Stomach (tissue), 4 donors: ENCODE measurements at regions not wholly inside any gene's neighbourhood (a gene's known extent, or its start where the extent isn't known, plus 50 kb on each side); places are given as distances from the start of the nearest gene placed in this dataset.

Experiments
- CTCF ChIP-seq, 7 experiments: fragments of 450-650 bp in 4 of 7; fragments of 200-600 bp in 3 of 7; sonication (generic) in 3 of 7; IDR thresholded peaks; one replicate each; pipeline ENCODE4 v1.5.1; 2016 to 2019; ENCODE audit warnings: antibody characterized with exemption in 7 of 7, control low read depth in 2 of 7, mild to moderate bottlenecking in 1 of 7
- EP300 ChIP-seq: sonication (generic); formaldehyde crosslinking; IDR thresholded peaks from one replicate; pipeline ENCODE4 v1.6.1; 2017; ENCODE audit warnings: antibody characterized with exemption
- POLR2A ChIP-seq, 4 donors: fragments of 450-650 bp; IDR thresholded peaks; one replicate each; pipeline ENCODE4 v1.6.1; 2016; ENCODE audit warnings: antibody characterized with exemption in 4 of 4, control low read depth in 2 of 4, mild to moderate bottlenecking in 1 of 4, moderate library complexity in 1 of 4
- POLR2AphosphoS5 ChIP-seq, 3 donors: sonication (generic); formaldehyde crosslinking; IDR thresholded peaks; one replicate each; pipeline ENCODE4 v1.6.1; 2016; ENCODE audit warnings: antibody characterized with exemption in 3 of 3

GRCh38 chr2:53033411-53033810 lies 734.2 kb upstream of the CHAC2 start:
- TF ChIP-seq CTCF (IDR thresholded peaks at IDR 0.05) (no peak), POLR2A (IDR thresholded peaks at IDR 0.05) (no peak), POLR2AphosphoS5 (IDR thresholded peaks at IDR 0.05) (no peak), EP300 (no peak)
